ENCODE measurements at regions not wholly inside any gene's neighbourhood (a gene's known extent, or its start where the extent isn't known, plus 50 kb on each side); places are given as distances from the start of the nearest gene placed in this dataset.

GRCh38 chr20:43393052-43393451, 64.6 kb upstream of the SRSF6 start:
- Histone ChIP-seq H3K9ac (ENCODE audit: low read depth in 1 of 2, low read length in 2 of 2) (no peak overlapping the region), H3K36me3 (ENCODE audit: control insufficient read depth in 4 of 4, insufficient read depth in 3 of 4, low read depth in 1 of 4, low read length in 3 of 4) (no peaks in the 10 kb centered on the region), H3K4me1 (ENCODE audit: control insufficient read depth in 4 of 4, insufficient read depth in 4 of 4, low read length in 3 of 4) (no peaks in the 10 kb centered on the region), H3K9me3 (ENCODE audit: control insufficient read depth in 4 of 4, low read length in 3 of 4) (peaks cover 0 to 3% (median 0%) of the 10 kb centered on the region in 4 donors), H3K27me3 (ENCODE audit: control insufficient read depth in 4 of 4, insufficient read depth in 4 of 4, low read length in 3 of 4) (peaks cover 0 to 6% (median 2%) of the 10 kb centered on the region in 4 donors), H3K27ac (ENCODE audit: low read depth in 1 of 2, low read length in 2 of 2) (no peak overlapping the region), H3K4me3 (ENCODE audit: low read depth in 1 of 3, low read length in 3 of 3) (no peak overlapping the region)
- TF ChIP-seq REST (IDR thresholded peaks at IDR 0.05) (no peak), MAX (IDR thresholded peaks at IDR 0.05) (no peak), GABPA (IDR thresholded peaks at IDR 0.05 in 1 of 2, conservative IDR thresholded peaks at IDR 0.05 in 1 of 2) (no peak), CTCF (IDR thresholded peaks at IDR 0.05; ENCODE audit: low read depth, low read length, missing input control) (no peak), FOXA1 (IDR thresholded peaks at IDR 0.05) (no peak)
- WGBS = 57% methylated on average over 3 of the region's 3 CpGs
- no peak for DNase-seq (ENCODE audit: low spot score)

- peaks cover 0 to 6% (median 2%) of the 10 kb centered on the region in 4 donors for H3K27me3 ChIP-seq (ENCODE audit: control insufficient read depth in 4 of 4, insufficient read depth in 4 of 4, low read length in 3 of 4)
- 75% methylated on average over 5 of the region's 5 CpGs for WGBS
- H3K4me3 ChIP-seq (ENCODE audit: low read depth in 1 of 3, low read length in 3 of 3) = no peak overlapping the region
- H3K9me3 ChIP-seq (ENCODE audit: control insufficient read depth in 4 of 4, low read length in 3 of 4) = peaks cover 0 to 3% (median 0%) of the 10 kb centered on the region in 4 donors
- no peaks in the 10 kb centered on the region for H3K36me3 ChIP-seq (ENCODE audit: control insufficient read depth in 4 of 4, insufficient read depth in 3 of 4, low read depth in 1 of 4, low read length in 3 of 4)
- DNase-seq (ENCODE audit: low spot score) = no peak
- no peak overlapping the region for H3K9ac ChIP-seq (ENCODE audit: low read depth in 1 of 2, low read length in 2 of 2)
- TF ChIP-seq JUND (IDR thresholded peaks at IDR 0.05) = no peak
- no peak for TF ChIP-seq FOXA1 (IDR thresholded peaks at IDR 0.05)
- TF ChIP-seq MAX (IDR thresholded peaks at IDR 0.05) = no peak
- TF ChIP-seq EGR1 (IDR thresholded peaks at IDR 0.05; ENCODE audit: low read depth in 2 of 2) = no peak
- no peak for TF ChIP-seq YY1 (IDR thresholded peaks at IDR 0.05)
- TF ChIP-seq NR2F2 (IDR thresholded peaks at IDR 0.05) = no peak
- TF ChIP-seq FOXA2 (IDR thresholded peaks at IDR 0.05) = no peak
- TF ChIP-seq HNF4G (IDR thresholded peaks at IDR 0.05) = no peak
- TF ChIP-seq RAD21 (IDR thresholded peaks at IDR 0.05) = no peak
- no peak for TF ChIP-seq TAF1 (conservative IDR thresholded peaks at IDR 0.05)
- TF ChIP-seq RXRA (IDR thresholded peaks at IDR 0.05) = no peak
- TF ChIP-seq HNF4A (conservative IDR thresholded peaks at IDR 0.05) = no peak
- H3K27ac ChIP-seq (ENCODE audit: low read depth in 1 of 2, low read length in 2 of 2) = no peak overlapping the region
- H3K4me1 ChIP-seq (ENCODE audit: control insufficient read depth in 4 of 4, insufficient read depth in 4 of 4, low read length in 3 of 4) = no peaks in the 10 kb centered on the region
Measured at GRCh38 chr20:43392561-43392960, 65.1 kb upstream of the SRSF6 start.
